Stimulated activated CD8-positive, alpha-beta memory T cell treated with anti-CD3 and anti-CD28 coated beads, Interleukin-7, amount 100 ng/mL, for 24 hours (primary cell): ENCODE measurements at regions not wholly inside any gene's neighbourhood (a gene's known extent, or its start where the extent isn't known, plus 50 kb on each side); places are given as distances from the start of the nearest gene placed in this dataset.
"Not testable (repeated sequence)": the region's sequence is repeated elsewhere in the genome, so short reads cannot be mapped to it uniquely, and the experiment has no call there.

Source experiments
- DNase-seq: peaks from one replicate; pipeline ENCODE4 v3.0.0-alpha.2; 2020; ENCODE audit warnings: low read depth

DNA sequence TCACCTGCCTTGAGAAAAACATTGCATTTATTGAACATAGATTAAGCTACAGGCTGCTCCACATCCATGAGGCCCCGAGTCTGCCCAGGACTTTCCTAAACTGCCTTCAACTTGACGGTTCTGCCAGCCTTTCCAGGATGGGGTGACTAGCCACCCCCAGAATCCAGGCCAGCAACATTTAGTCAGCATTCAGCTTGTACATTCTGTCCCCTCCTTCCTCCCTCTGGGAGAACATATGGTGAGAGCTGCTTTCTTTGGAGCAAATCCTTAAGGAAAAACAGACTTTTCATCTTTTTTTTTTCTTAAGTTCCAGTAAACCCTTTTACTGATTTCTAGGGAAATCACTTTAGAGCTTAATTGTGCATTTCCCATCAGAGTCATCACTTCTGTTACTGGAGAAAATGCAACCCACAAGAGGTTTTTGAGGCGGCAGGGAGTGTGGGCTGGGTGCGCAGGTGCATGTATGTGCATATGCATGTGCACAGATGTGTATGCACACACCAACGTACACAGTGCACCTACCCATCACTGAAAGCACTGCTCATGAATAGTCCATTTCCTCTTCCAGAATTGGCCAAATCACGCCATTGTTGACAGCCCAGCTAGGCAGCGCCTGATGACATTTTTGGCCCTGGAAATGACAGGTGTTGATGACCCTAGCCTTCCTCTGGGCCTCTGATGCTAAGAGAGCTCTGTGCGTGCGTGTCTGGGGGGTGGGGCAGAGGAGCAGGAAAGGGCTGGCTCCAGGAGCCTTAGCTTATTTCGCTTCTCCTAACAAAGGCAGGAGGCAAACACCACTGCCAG is 145.6 kb downstream of the HSD17B3 start:
- DNase-seq = no peak

- no peak for DNase-seq
These were observed 147.9 kb downstream of the HSD17B3 start for GRCh38 chr9:96154081-96154480.

- no peak for DNase-seq
These were observed 149.4 kb downstream of the HSD17B3 start for GRCh38 chr9:96152550-96152949.

DNA sequence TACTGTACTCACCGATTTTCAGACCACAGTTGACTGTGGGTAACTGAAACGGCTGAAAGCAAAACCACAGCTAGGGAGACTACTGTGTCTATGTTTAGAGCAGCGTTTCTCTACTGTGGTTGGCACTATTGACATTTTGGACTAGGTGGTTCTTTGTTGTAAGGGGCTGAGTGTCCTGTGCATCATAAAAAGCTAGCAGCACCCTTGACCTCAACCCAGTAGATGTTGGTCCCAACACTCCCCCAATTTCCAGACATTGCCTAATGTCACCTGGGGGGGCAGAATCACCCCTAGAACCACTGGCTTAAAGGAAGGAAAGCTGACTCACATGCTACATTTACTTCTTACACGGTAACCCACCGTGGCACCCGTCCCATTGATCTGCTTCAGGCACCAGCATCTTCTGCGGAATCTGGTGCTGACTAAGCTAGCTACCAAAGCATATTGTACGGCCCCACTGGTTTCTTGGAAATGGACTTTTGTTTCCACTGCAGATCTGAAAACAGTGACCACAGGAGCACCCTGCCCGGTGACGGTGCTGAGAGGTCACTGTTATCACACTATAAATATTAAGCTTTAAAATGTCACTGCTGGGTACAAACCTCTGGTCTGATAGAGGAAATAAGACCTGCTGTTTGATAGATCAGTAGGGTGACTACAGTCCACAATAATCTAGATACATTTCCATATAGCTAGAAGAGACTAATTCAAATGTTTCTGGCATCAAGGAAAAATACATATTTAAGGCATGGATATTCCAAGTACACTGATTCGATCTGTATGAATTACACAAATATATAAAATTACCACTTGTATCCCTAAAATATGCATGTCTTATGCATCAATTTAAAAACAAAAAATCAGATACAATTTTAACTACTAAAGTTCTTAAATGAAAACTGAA is 151.4 kb downstream of the HSD17B3 start:
- DNase-seq = peak; percentile 29

DNA sequence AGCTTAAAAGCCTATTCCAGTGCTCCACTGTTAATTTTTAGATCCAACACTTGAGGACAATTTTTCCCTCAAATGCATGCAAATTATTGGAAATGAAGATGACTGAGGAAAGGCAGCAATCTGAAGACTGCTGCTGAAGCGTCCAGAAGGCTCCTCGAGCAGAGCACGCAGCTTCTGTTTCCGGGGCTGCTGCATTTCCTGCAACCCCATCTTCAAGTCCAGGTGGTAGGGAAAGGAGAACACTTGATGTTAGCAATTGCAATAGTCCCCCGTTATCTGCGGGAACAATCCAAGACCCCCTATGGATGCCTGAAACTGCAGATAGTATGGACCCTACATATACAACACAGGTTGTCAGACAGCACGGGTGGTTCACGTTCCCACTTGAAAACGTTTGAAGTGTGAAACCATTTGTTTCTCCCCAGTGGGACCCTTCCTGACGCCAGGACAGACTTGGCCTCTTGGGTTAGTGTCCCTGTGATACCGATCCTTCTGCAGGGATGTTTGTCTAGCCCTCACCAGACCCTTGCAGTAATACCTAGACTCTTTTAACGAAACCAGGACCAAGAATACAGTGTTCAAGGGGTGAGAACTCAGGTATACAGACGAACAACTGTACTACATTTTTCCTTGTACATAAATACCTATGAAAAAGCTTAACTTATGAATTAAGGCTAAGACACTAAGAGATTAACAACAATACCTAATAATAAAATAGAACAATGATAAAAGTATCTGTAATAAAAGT is 152.3 kb downstream of the HSD17B3 start:
- DNase-seq = no peak

DNA sequence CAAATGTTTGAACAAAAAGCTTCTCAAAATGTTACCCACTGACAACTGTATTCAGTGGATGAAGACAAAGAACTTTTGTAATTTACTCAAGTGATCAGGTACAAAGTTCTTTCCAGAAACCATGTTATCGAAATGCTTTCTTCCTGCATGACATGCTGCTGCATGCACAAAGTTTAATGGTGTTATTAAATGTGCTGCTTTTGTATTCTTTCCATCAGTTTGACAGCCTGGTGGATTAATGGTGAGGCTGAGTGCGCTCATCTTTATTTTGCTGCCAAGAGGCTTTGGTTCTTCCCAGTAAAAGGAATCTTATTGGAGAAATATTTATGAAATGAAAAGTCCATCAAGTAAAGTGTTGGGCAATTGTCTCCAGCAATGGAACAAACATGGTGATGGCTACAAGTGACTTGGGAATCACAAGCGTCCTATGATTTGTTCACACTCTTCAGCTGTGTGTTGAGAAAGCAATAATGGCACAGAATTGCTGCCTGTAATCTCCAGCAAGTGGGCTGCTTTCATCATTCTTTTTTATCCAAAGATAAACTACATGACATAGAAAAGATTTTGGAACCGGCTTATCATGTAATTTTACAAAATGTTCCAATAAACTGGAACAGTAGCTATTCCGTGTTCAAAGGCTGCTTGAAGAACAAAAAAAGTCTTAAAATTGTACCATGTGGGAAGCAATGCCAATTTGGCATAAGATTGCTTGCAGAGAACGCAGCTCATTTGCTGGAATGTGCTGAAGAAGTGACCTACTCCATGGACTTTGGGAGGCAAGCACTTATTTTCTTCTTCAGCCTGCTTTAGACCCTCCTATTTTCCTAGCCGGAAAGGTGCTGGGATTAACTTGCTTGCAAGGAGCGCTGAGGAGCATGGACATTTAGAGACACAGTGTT is 153.1 kb downstream of the HSD17B3 start:
- no peak for DNase-seq

GRCh38 chr9:96147029-96147428 is 154.9 kb downstream of the HSD17B3 start:
- not testable (repeated sequence) for DNase-seq

GRCh38 chr9:96141666-96142065 is 160.3 kb downstream of the HSD17B3 start:
- DNase-seq = no peak

DNA sequence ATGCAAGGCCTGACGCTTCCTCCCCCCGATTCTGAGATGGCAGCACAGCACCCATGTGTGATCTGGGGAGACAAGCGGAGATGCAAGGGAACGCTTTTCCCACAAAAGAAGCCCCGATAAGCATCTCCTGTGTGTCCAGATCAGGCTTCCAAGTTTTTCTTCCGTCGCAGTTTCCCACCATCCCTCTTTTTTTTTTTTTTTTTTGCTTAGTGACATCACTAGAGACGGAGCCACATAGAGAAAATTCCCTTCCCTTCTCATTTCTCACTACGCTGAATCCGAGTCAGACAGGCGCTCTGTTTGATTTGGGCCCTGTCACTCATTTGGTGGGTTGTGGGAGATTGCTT is 160.9 kb downstream of the HSD17B3 start:
- DNase-seq = no peak

DNA sequence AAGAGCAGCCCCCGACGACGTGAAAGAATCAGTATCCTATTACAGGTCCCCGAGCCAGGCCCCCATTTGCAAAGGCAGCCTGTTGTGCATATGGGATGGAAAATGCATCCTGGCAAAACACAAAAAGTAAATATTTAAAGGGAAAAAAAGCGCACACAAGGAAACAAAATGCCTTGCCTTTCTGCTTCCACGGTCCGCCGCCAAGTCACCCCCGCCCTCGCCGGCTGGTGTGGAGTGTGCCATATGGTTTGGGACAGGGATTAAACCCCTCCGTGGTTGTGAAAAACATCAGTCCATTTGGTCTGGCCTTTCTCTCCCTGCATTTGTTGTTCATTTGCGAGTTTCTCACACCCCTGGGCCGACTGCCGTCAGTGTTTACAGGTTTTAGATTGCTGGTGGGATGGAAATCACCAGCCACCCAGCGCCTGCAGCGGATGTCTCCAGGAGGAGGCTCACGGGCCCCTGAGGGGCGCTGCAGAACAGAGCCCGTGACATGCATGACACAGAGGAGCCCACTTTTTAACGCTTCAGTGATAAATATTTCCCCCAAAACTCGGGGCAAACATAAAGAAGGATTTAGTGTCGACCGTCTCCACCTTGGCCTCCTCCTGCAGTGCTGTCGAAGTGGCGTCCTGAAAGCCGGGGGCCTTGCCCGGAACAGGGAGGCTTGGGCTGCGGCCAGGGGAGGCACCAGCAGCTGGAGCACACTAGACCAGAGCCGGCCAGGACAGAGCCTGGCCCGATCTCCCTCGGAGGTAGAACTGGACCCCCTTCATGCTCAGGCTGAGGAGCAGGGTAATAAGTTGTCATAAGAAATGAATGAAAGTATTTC is 161.5 kb downstream of the HSD17B3 start:
- no peak for DNase-seq

DNA sequence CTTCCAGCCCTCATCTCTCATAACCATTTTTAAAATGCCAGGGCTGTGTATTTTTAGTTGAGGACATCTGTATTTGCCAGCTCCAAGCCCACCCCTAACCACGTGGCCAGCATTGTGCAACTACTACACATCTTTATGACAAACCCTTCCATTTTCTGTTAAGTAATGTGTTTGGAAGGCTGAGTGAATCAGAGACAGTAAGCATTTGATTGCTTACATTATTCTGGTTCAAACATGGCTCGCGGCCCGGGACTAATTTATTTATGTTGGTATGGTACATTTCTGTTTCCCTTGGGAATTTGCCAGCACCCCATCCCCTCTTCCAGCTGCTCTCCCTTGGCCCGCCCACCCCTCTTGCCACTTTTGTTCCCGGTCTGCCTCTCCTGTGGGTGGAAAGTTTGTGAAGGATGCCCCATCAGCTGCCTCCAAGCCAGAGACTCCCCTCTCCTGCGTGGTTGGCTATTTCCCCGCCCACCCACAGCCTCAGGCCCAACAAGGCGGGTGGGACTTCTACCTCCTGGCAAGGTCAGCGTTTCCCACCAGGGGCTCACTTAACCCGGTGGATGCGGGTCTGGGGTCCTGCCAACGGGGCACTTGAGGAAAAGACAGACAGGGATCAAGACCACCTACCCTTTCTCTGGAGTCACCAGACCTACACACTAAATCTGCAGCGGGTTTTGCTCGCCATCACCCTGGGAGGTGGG is 162.2 kb downstream of the HSD17B3 start:
- DNase-seq = no peak

DNA sequence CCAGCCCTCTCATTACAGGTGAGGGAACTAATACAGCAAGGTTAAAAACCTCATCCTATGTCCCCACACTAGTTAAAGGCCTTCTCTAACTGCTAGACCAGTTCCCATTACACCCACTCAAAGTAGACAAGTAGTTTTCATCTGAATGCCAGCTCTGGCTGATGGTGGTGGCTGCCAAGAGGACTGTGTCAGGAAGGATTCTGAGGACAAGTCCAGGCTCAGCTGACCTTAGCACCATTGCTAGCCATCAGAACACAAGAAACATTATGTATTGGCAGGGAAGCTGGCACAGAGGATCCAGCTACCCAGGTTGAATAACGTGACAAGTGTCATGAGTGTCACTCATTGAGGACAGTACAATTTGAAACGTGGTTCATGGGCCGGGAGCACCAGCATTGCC is 163.4 kb downstream of the HSD17B3 start:
- no peak for DNase-seq

- DNase-seq = no peak
These were observed 164.1 kb downstream of the HSD17B3 start for GRCh38 chr9:96137671-96138429.

DNA sequence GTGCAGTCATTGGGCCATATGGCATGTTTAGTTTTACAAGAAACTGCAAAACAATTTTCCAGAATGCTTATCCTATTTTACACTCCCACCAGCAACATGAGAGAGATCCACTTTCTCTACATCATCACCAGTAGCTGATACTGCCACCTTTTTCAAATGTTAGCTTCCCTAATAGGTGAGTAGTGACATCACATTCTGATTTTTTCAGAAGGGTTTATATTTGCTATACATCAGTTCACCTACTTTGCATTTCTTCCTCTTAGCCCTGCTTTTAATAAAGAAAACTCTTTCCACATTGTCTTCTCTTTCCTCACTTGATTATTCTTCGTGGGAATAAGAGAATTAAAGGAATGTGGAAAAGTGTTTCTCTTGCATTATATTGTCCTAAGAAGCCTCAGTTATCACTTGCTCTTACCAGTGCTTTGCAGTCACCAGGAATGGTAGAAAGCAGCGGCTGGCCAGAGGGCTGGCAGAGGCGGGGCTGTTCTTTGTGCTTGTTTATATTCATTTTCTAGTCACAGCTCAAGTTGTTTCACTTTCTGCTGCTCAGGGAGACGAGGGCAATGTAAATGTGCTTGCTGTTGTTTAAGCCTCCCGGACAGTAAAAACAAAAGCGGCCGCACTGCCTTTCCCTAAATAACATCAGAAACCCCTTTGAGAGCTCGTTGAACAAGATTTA is 164.8 kb downstream of the HSD17B3 start:
- DNase-seq = no peak

DNA sequence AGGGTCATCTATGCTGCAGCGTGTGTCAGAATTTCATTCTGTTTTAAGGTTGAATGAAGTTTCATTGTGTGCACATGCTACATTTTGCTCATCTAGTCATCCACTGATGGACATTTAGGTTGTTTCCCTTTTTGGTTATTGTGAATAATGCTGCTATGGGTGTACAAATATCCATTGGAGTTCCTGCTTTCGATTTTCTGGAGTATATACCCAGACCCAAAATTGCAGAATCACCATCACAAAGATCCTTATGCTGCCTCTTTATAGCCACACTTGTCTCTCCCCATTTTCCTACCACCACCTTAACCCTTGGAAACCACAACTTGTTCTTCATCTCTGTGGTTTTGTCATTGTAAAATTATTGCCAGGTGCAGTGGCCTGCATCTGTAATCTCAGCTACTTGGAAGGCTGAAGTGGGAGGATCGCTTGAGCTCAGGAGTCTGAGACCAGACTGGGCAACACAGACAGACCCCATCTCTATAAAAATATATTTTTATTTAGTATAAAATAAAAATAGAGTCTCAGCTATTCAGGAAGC is 166.2 kb downstream of the HSD17B3 start:
- DNase-seq = no peak

DNA sequence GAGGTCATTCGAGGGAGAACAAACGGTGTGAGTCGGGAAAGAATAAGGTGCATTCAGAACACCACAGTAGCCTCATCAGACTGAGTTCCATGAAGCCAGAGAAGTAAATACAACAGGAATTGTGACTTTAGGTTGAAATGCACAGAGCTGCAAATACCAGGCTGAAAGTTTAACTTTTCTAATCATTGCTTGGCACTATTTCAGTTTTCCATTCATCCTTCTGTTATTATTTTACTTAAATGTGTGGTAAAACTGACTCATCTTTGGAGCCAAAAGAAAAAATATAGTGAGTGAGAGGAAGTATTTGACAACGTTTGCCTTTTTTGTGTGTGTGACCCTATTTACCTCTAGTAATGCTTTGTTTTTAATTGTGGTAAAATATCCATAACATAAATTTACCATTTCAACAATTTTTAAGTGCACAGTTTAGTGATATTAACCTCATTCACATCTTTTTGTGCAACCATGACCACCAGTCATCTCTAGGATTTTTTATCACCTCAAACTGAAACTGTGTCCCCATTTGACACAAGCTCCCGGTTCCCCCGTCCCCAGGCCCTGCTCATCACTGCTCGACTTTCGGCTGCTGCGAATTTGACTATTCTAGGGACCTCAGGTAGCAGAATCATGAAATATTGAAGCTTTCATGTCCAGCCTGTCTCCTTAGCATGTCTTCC is 166.8 kb downstream of the HSD17B3 start:
- no peak for DNase-seq

GRCh38 chr9:96133321-96134021 is 168.5 kb downstream of the HSD17B3 start:
- no peak for DNase-seq
